Stimulated activated naive CD8-positive, alpha-beta T cell treated with anti-CD3 and anti-CD28 coated beads, Interleukin-15, amount 100 ng/mL, for 72 hours (primary cell): ENCODE measurements at regions not wholly inside any gene's neighbourhood (a gene's known extent, or its start where the extent isn't known, plus 50 kb on each side); places are given as distances from the start of the nearest gene placed in this dataset.

Experiments
- ATAC-seq: fragments of 150-1000 bp; cut with Tn5 transposase; 2 replicates; pipeline ENCODE4 v1.10.0; 2021; ENCODE audit warnings: mild to moderate bottlenecking, moderate library complexity
- DNase-seq, 2 donors: peaks; one replicate each; pipeline ENCODE4 v3.0.0; 2021 to 2022
- H3K27ac Mint-ChIP-seq, 2 donors: one replicate each; pipeline ENCODE4 v1.8.0; 2022; ENCODE audit warnings: mild to moderate bottlenecking in 2 of 2, mixed read lengths in 2 of 2, moderate library complexity in 2 of 2
- H3K27me3 Mint-ChIP-seq: one replicate; pipeline ENCODE4 v1.8.0; 2022; ENCODE audit warnings: mixed read lengths
- H3K4me1 Mint-ChIP-seq: one replicate; pipeline ENCODE4 v1.8.0; 2022; ENCODE audit warnings: mild to moderate bottlenecking, mixed read lengths
- H3K4me3 Mint-ChIP-seq, 2 donors: one replicate each; pipeline ENCODE4 v1.8.0; 2022; ENCODE audit warnings: mild to moderate bottlenecking in 2 of 2, mixed read lengths in 2 of 2, moderate library complexity in 1 of 2
- H3K9me3 Mint-ChIP-seq, 2 donors: one replicate each; pipeline ENCODE4 v1.8.0; 2022; ENCODE audit warnings: mixed read lengths in 2 of 2

- no peak overlapping the region for H3K4me3 Mint-ChIP-seq
- H3K27me3 Mint-ChIP-seq, result no peaks in the 10 kb centered on the region
- peaks cover 0 to 7% of the 10 kb centered on the region in 2 donors for H3K9me3 Mint-ChIP-seq
- ATAC-seq (no peak), DNase-seq (no peak)
- no peaks in the 10 kb centered on the region for H3K4me1 Mint-ChIP-seq
- no peak overlapping the region for H3K27ac Mint-ChIP-seq
Measured at GRCh38 chr5:40315126-40315525, 364.6 kb upstream of the PTGER4 start.

- H3K4me3 Mint-ChIP-seq, result no peak overlapping the region
- no peaks in the 10 kb centered on the region for H3K27me3 Mint-ChIP-seq
- peak overlapping the region in 1 of 2 donors; percentile 14 for H3K27ac Mint-ChIP-seq
- H3K4me1 Mint-ChIP-seq, result no peaks in the 10 kb centered on the region
- ATAC-seq, result no peak
- H3K9me3 Mint-ChIP-seq, result peaks cover 0 to 7% of the 10 kb centered on the region in 2 donors
- DNase-seq, result no peak
Measured at GRCh38 chr5:40314275-40314674, 365.4 kb upstream of the PTGER4 start.

DNA sequence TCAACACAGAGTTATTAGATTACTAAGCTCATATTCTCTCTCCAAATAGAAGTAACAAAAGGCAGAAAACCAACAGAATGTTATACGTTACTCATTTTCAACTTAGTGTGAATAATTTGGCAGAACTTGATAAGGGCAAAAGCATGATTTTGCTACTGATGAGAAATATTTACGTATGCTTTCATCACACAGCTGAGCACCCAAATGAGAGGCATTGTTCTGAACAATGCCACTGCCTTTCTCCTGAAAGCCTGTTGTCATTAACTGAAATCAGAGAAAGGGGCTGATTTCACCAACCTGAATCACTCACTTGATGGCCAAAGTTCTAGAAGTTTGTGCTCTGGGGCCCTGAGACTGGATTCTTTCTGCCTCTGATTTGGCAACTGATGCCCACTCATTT is 367.5 kb upstream of the PTGER4 start:
- no peaks in the 10 kb centered on the region for H3K4me1 Mint-ChIP-seq
- no peak overlapping the region for H3K27ac Mint-ChIP-seq
- no peak for ATAC-seq
- no peaks in the 10 kb centered on the region for H3K27me3 Mint-ChIP-seq
- no peak for DNase-seq
- H3K9me3 Mint-ChIP-seq, result peaks cover 0 to 4% of the 10 kb centered on the region in 2 donors
- H3K4me3 Mint-ChIP-seq, result no peak overlapping the region

- no peak overlapping the region for H3K4me3 Mint-ChIP-seq
- H3K9me3 Mint-ChIP-seq, result no peaks in the 10 kb centered on the region
- H3K27ac Mint-ChIP-seq, result no peak overlapping the region
- no peaks in the 10 kb centered on the region for H3K27me3 Mint-ChIP-seq
- no peaks in the 10 kb centered on the region for H3K4me1 Mint-ChIP-seq
- ATAC-seq, result no peak
- no peak for DNase-seq
Measured at GRCh38 chr5:40309851-40310250, 369.9 kb upstream of the PTGER4 start.

- Mint-ChIP-seq H3K9me3 (no peaks in the 10 kb centered on the region), H3K27me3 (no peaks in the 10 kb centered on the region), H3K4me3 (no peak overlapping the region), H3K4me1 (no peaks in the 10 kb centered on the region), H3K27ac (no peak overlapping the region)
- DNase-seq, result no peak
- no peak for ATAC-seq
Measured at GRCh38 chr5:40308867-40309266, 370.8 kb upstream of the PTGER4 start.

- no peak overlapping the region for H3K4me3 Mint-ChIP-seq
- H3K27ac Mint-ChIP-seq, result no peak overlapping the region
- H3K4me1 Mint-ChIP-seq, result no peaks in the 10 kb centered on the region
- H3K27me3 Mint-ChIP-seq, result no peaks in the 10 kb centered on the region
- DNase-seq, result no peak
- H3K9me3 Mint-ChIP-seq, result no peaks in the 10 kb centered on the region
- ATAC-seq, result peak; percentile 40
Measured at GRCh38 chr5:40307920-40308319, 371.8 kb upstream of the PTGER4 start.

GRCh38 chr5:40306869-40307487 is 372.7 kb upstream of the PTGER4 start:
- no peaks in the 10 kb centered on the region for H3K4me1 Mint-ChIP-seq
- H3K27ac Mint-ChIP-seq, result no peak overlapping the region
- H3K4me3 Mint-ChIP-seq, result no peak overlapping the region
- ATAC-seq, result no peak
- no peaks in the 10 kb centered on the region for H3K27me3 Mint-ChIP-seq
- no peaks in the 10 kb centered on the region for H3K9me3 Mint-ChIP-seq
- DNase-seq, result no peak

DNA sequence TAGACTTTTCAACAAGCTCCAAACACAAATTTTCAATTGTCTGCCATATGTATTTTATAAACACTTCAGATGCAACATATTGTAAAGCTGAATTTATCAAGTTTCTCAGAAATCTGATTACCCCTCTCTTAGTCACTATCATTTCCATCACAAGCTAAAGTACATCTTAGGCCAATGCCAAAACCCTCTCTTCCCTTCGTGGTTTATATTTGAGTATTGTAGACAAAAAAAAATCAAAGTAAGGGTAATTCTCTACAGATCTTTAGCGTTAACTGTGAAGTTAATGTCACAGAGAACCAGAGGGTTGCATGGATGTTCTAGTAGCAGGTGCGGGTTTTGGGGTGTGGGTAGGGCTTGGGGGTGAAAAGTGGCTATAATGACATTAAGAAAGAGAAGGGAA is 387.7 kb upstream of the PTGER4 start:
- ATAC-seq (no peak), DNase-seq (no peak)
- peaks cover 11% of the 10 kb centered on the region for H3K4me1 Mint-ChIP-seq
- no peak overlapping the region for H3K27ac Mint-ChIP-seq
- H3K27me3 Mint-ChIP-seq, result peaks cover 8% of the 10 kb centered on the region
- H3K9me3 Mint-ChIP-seq, result peaks cover 7 to 15% of the 10 kb centered on the region in 2 donors
- no peak overlapping the region for H3K4me3 Mint-ChIP-seq

DNA sequence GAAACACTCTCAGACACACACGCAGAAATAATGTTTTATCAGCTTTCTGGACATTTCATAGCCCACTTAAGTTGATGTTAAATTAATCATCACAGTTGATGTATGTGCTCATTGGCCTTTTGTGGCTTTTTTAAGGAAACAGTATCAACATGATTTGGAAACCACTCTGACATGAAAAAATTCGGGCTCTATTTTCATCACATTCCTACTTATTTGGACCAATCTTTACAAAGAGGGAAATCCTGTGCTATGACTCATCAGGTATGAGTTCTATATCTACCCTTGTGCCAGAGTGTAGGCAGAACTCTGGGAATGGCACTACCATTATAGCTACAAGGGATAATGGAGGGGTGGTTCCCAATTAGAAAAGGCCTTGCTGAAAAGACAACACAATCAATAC is 388.4 kb upstream of the PTGER4 start:
- Mint-ChIP-seq H3K9me3 (peaks cover 7 to 15% of the 10 kb centered on the region in 2 donors), H3K4me1 (peaks cover 11% of the 10 kb centered on the region), H3K27ac (no peak overlapping the region), H3K4me3 (no peak overlapping the region), H3K27me3 (peaks cover 8% of the 10 kb centered on the region)
- DNase-seq (no peak), ATAC-seq (no peak)

DNA sequence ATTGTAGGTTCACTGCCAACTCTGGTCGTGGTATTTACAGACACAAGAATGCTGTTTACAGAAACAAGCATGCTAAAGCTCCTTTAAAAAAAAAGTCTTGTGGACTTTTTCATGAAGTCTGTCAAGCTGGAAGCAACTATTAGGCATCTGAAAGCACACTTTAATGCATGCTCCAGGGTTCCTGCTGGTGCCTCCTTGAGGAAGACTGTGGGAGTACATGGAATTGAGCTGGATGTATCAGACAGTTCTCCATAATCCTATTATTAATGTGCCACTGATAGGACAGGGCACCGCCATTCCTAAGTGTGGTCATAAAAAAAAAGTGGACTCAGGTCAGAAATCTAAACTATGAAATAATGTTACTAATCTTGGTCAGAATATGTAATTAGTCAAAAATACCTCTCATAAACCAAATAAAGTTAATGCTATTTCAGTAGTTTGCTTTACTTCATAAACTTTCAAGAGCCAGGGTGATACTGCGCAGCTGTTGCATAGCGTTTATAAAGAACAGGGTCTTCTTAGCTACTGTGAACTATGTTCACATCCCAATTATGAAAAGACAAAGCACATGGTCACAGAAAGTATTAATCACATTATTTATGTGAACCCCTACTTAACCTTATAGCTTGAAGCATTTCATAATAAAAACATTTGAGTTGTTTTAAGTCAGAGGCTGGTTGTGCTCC is 390.8 kb upstream of the PTGER4 start:
- peaks cover 7 to 15% of the 10 kb centered on the region in 2 donors for H3K9me3 Mint-ChIP-seq
- ATAC-seq (no peak), DNase-seq (no peak)
- no peak overlapping the region for H3K27ac Mint-ChIP-seq
- H3K4me1 Mint-ChIP-seq, result peaks cover 11% of the 10 kb centered on the region
- no peak overlapping the region for H3K4me3 Mint-ChIP-seq
- peaks cover 8% of the 10 kb centered on the region for H3K27me3 Mint-ChIP-seq

DNA sequence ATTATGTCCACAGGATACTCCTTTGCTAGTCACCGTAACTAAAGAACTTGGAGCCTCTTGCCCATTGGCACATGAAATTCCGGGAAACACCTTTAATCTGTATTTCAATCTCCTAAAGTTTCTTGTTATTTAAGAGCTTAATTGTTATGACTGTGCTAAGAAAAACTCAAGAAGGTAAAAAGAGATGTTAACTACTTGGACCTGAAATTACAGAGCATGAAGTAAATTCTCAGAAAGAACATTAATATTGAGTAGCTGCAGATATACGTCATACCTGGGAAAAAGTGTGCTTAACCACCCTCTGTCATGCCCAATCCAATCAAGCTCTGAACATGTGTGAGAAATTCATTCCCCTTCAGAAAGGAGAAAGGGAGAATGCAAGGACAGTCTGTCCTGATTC is 394.9 kb upstream of the PTGER4 start:
- Mint-ChIP-seq H3K4me3 (no peak overlapping the region), H3K9me3 (no peaks in the 10 kb centered on the region), H3K4me1 (peaks cover 5% of the 10 kb centered on the region), H3K27ac (no peak overlapping the region), H3K27me3 (peaks cover 4% of the 10 kb centered on the region)
- DNase-seq (no peak), ATAC-seq (no peak)

DNA sequence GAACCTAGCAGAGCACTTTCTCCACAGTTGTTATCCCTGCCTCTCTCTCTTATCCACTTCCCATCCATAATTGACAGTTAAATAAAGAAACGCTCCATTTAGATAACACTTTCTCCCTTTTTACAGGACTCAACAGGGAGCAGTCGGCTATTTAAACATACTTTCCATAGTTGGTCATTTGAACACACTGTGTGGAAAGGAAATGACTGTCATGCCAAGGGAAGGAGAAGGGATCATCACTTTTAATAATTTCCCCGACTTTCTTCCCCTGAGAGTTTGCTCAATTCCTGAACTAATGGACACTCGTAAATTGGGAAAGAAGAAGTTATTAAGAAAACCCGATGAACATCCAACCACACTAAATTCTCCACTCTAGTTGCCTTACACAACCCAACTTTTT is 400.8 kb upstream of the PTGER4 start:
- Mint-ChIP-seq H3K4me1 (peaks cover 52% of the 10 kb centered on the region), H3K27me3 (no peaks in the 10 kb centered on the region), H3K9me3 (no peaks in the 10 kb centered on the region), H3K4me3 (no peak overlapping the region), H3K27ac (no peak overlapping the region)
- DNase-seq (no peak), ATAC-seq (no peak)

- peak overlapping the region; percentile 50 to 59 for H3K4me3 Mint-ChIP-seq
- peaks cover 52% of the 10 kb centered on the region for H3K4me1 Mint-ChIP-seq
- H3K27ac Mint-ChIP-seq, result peak overlapping the region; percentile 89 to 92
- H3K9me3 Mint-ChIP-seq, result peaks cover 0 to 4% of the 10 kb centered on the region in 2 donors
- no peaks in the 10 kb centered on the region for H3K27me3 Mint-ChIP-seq
- DNase-seq, result peak; percentile 62 to 77
- peak; percentile 92 for ATAC-seq
Measured at GRCh38 chr5:40277161-40277906, 402.4 kb upstream of the PTGER4 start.

DNA sequence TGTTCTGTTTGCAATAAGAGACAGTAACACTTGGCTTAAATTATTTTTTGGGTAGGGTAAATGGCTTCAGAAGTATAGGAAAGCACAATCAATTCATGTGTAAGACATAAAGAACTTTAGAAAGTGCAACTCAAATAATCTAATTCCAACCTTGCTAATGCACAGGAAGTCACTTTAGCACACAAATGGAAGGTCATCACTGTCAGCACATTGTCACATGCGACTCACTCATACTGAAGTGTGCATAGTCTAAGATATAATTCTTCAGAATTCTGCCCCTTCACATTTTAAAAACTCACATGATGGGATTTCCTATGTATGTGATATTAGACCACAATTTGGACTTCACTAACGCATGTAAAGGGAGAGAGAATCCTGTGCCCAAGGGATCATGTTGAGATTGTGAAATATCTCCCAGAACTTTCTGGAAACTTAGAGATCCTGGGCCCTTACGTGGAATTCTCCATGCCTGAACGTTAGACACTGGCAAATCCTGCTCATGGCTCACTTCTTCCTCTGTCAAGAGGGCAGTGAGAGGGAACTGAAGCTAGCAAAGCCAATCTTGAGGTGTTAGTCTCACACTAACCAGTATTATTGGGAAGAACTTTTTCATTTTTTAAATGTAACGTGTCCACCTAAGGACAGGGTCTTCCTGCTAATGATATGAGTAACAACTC is 403.2 kb upstream of the PTGER4 start:
- H3K4me3 Mint-ChIP-seq, result peak overlapping the region; percentile 50 to 59
- peaks cover 0 to 7% of the 10 kb centered on the region in 2 donors for H3K9me3 Mint-ChIP-seq
- H3K4me1 Mint-ChIP-seq, result peaks cover 52% of the 10 kb centered on the region
- ATAC-seq (peak; percentile 13), DNase-seq (peak in 1 of 2 donors; percentile 9)
- H3K27ac Mint-ChIP-seq, result peak overlapping the region; percentile 89 to 92
- no peaks in the 10 kb centered on the region for H3K27me3 Mint-ChIP-seq

DNA sequence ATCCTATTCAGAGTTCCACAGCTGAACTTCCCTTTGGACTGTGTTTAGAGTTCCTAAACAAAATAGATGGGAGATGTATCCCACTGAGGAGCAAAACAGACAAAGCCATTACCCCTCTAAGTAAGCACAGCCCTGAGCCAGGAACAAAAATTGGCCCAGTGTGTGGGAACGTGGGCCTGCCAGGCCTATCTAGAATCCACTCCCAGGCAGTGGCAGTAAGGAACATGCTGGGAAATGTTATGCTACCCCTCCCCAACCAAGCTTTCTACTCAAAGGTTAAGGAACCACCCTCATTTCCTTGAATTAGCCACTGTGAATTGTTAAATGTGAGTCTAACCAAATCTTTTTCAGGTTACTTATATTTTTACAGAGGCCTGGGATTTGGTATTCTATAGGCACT is 405.1 kb upstream of the PTGER4 start:
- H3K27me3 Mint-ChIP-seq, result no peaks in the 10 kb centered on the region
- no peak for DNase-seq
- H3K4me1 Mint-ChIP-seq, result peaks cover 60% of the 10 kb centered on the region
- ATAC-seq, result no peak
- no peak overlapping the region for H3K27ac Mint-ChIP-seq
- H3K4me3 Mint-ChIP-seq, result no peak overlapping the region
- H3K9me3 Mint-ChIP-seq, result peaks cover 0 to 7% of the 10 kb centered on the region in 2 donors

DNA sequence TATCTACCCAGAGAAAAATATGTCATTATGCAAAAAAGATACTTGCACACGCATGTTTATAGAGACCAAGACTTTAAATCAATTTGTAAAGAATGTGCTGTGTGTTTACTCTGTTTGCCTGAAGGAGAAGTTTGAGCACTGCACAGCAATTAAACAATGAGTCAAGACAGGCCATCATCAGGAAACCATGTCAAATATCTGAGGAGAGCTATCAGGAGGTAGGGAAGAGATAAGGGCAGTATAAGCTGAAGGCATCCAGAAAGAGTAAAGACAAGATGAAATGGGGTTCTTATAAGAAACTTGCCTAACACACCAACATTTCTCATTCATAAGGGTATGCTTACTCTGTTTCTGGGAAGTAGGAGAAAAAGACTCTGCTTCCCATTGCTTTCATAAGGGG is 405.8 kb upstream of the PTGER4 start:
- Mint-ChIP-seq H3K27me3 (no peaks in the 10 kb centered on the region), H3K27ac (no peak overlapping the region), H3K4me1 (peaks cover 54% of the 10 kb centered on the region), H3K9me3 (peaks cover 0 to 7% of the 10 kb centered on the region in 2 donors), H3K4me3 (no peak overlapping the region)
- no peak for DNase-seq
- no peak for ATAC-seq
